Parathyroid adenoma (tissue), 2 donors: ENCODE measurements at regions not wholly inside any gene's neighbourhood (a gene's known extent, or its start where the extent isn't known, plus 50 kb on each side); places are given as distances from the start of the nearest gene placed in this dataset.

ENCODE experiments used
- H2AFZ ChIP-seq: fragments of 300-600 bp; sonication (generic); one replicate; pipeline ENCODE4 v1.7.0; 2017; ENCODE audit warnings: antibody characterized with exemption, mild to moderate bottlenecking
- H3K27ac ChIP-seq: fragments of 300-600 bp; sonication (generic); one replicate; pipeline ENCODE4 v1.7.0; 2017
- H3K27me3 ChIP-seq: fragments of 300-600 bp; sonication (generic); one replicate; pipeline ENCODE4 v1.7.0; 2017; ENCODE audit warnings: low read length; ENCODE audit not compliant: control insufficient read depth, insufficient read depth
- H3K36me3 ChIP-seq: fragments of 300-600 bp; sonication (generic); one replicate; pipeline ENCODE4 v1.7.0; 2017; ENCODE audit warnings: low read length; ENCODE audit not compliant: control insufficient read depth, insufficient read depth
- H3K4me1 ChIP-seq: fragments of 300-600 bp; sonication (generic); one replicate; pipeline ENCODE4 v1.7.0; 2017; ENCODE audit warnings: control low read depth
- H3K4me2 ChIP-seq: fragments of 300-600 bp; sonication (generic); one replicate; pipeline ENCODE4 v1.7.0; 2017; ENCODE audit warnings: low read length
- H3K4me3 ChIP-seq: fragments of 300-600 bp; sonication (generic); one replicate; pipeline ENCODE4 v1.7.0; 2017; ENCODE audit warnings: low read depth, low read length
- H3K79me2 ChIP-seq: fragments of 300-600 bp; sonication (generic); one replicate; pipeline ENCODE4 v1.7.0; 2017; ENCODE audit warnings: control low read depth
- H3K9ac ChIP-seq: fragments of 300-600 bp; sonication (generic); one replicate; pipeline ENCODE4 v1.7.0; 2017; ENCODE audit warnings: mild to moderate bottlenecking
- H3K9me3 ChIP-seq: fragments of 300-600 bp; sonication (generic); one replicate; pipeline ENCODE4 v1.7.0; 2017; ENCODE audit warnings: low read length; ENCODE audit not compliant: control insufficient read depth
- CTCF ChIP-seq: fragments of 300-600 bp; sonication (generic); IDR thresholded peaks from one replicate; pipeline ENCODE4 v1.7.0; 2017; ENCODE audit warnings: antibody characterized with exemption, mild to moderate bottlenecking
- donor health status: primary hyperparathyroidism.

- Histone ChIP-seq H3K79me2 (no peaks in the 10 kb centered on the region), H3K9me3 (no peaks in the 10 kb centered on the region), H3K4me3 (no peak overlapping the region), H3K36me3 (no peaks in the 10 kb centered on the region), H3K4me1 (no peaks in the 10 kb centered on the region), H3K9ac (no peak overlapping the region), H2AFZ (no peak overlapping the region), H3K27ac (no peak overlapping the region), H3K4me2 (no peak overlapping the region), H3K27me3 (no peaks in the 10 kb centered on the region)
- TF ChIP-seq CTCF: no peak
Measured at GRCh38 chr21:28675331-28676041, 317.2 kb downstream of the LTN1 start.

GRCh38 chr21:28674763-28675162 is 317.9 kb downstream of the LTN1 start:
- H3K4me2 ChIP-seq: no peak overlapping the region
- no peaks in the 10 kb centered on the region for H3K36me3 ChIP-seq
- no peaks in the 10 kb centered on the region for H3K27me3 ChIP-seq
- H3K79me2 ChIP-seq: no peaks in the 10 kb centered on the region
- H3K9me3 ChIP-seq: no peaks in the 10 kb centered on the region
- no peak overlapping the region for H3K9ac ChIP-seq
- H3K4me3 ChIP-seq: no peak overlapping the region
- H3K4me1 ChIP-seq: no peaks in the 10 kb centered on the region
- no peak overlapping the region for H3K27ac ChIP-seq
- TF ChIP-seq CTCF: no peak
- H2AFZ ChIP-seq: no peak overlapping the region

- H3K9me3 ChIP-seq: no peaks in the 10 kb centered on the region
- no peak overlapping the region for H3K4me3 ChIP-seq
Measured at GRCh38 chr21:28671549-28672195, 321.0 kb downstream of the LTN1 start.

GRCh38 chr21:28669971-28670653 is 322.6 kb downstream of the LTN1 start:
- H2AFZ ChIP-seq: no peak overlapping the region
- H3K36me3 ChIP-seq: no peaks in the 10 kb centered on the region
- no peaks in the 10 kb centered on the region for H3K79me2 ChIP-seq
- H3K4me3 ChIP-seq: no peak overlapping the region
- no peak overlapping the region for H3K9ac ChIP-seq
- H3K4me2 ChIP-seq: no peak overlapping the region
- H3K27ac ChIP-seq: no peak overlapping the region
- H3K4me1 ChIP-seq: no peaks in the 10 kb centered on the region
- H3K27me3 ChIP-seq: no peaks in the 10 kb centered on the region
- H3K9me3 ChIP-seq: no peaks in the 10 kb centered on the region
- TF ChIP-seq CTCF: no peak

More at GRCh38 chr21:28671549-28672195, 321.0 kb downstream of the LTN1 start:
- no peak for TF ChIP-seq CTCF
- Histone ChIP-seq H2AFZ (no peak overlapping the region), H3K27ac (no peak overlapping the region), H3K27me3 (no peaks in the 10 kb centered on the region), H3K4me2 (no peak overlapping the region), H3K79me2 (no peaks in the 10 kb centered on the region), H3K9ac (no peak overlapping the region), H3K4me1 (no peaks in the 10 kb centered on the region), H3K36me3 (no peaks in the 10 kb centered on the region)
